ENCODE measurements at regions not wholly inside any gene's neighbourhood (a gene's known extent, or its start where the extent isn't known, plus 50 kb on each side); places are given as distances from the start of the nearest gene placed in this dataset.
"Not testable (repeated sequence)": the region's sequence is repeated elsewhere in the genome, so short reads cannot be mapped to it uniquely, and the experiment has no call there.

- no peaks in the 10 kb centered on the region for H3K4me1 ChIP-seq (ENCODE audit: control insufficient read depth in 2 of 2, insufficient read depth in 2 of 2, low read length in 1 of 2)
- WGBS, 2 donors: 57 to 61% methylated on average over 6 of the region's 6 CpGs
- no peaks in the 10 kb centered on the region for H3K36me3 ChIP-seq (ENCODE audit: control insufficient read depth in 2 of 2, insufficient read depth in 2 of 2, low read length in 1 of 2)
Observed at GRCh38 chr13:60690604-60691003, 293.6 kb downstream of the TDRD3 start.

DNA sequence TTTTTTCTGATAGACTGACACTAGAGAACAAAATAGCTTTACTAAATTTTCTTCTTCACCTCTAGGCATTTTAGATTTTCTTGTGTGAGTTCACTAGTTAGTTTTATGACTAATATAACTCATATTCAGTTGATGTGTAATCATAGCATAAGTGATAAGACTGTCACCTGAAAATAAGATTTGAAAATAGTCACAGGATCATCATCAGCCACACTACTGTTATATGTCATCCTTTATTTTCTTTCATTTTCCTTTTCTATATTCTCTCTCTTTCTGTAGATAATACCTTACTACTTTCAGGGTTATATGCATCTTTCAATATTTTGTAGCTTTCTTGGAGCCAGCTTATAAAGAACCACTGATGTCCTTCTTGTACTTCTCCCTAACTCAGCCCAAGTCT lies 292.6 kb downstream of the TDRD3 start:
- Histone ChIP-seq H3K36me3 (ENCODE audit: control insufficient read depth in 2 of 2, insufficient read depth in 2 of 2, low read length in 1 of 2) (no peaks in the 10 kb centered on the region), H3K4me1 (ENCODE audit: control insufficient read depth in 2 of 2, insufficient read depth in 2 of 2, low read length in 1 of 2) (no peaks in the 10 kb centered on the region), H3K27ac (ENCODE audit: low read depth in 2 of 2, low read length in 1 of 2) (no peak overlapping the region), H3K27me3 (ENCODE audit: control insufficient read depth in 1 of 2, insufficient read depth in 2 of 2, low read length in 2 of 2) (no peaks in the 10 kb centered on the region), H3K9me3 (ENCODE audit: control insufficient read depth in 2 of 2, insufficient read depth in 1 of 2, low read depth in 1 of 2, low read length in 1 of 2) (no peaks in the 10 kb centered on the region), H3K4me3 (ENCODE audit: low read depth in 1 of 2, low read length in 2 of 2) (no peak overlapping the region)

More at GRCh38 chr13:60690604-60691003, 293.6 kb downstream of the TDRD3 start:
- Histone ChIP-seq H3K4me3 (ENCODE audit: low read depth in 1 of 2, low read length in 2 of 2) (no peak overlapping the region), H3K27me3 (ENCODE audit: control insufficient read depth in 1 of 2, insufficient read depth in 2 of 2, low read length in 2 of 2) (no peaks in the 10 kb centered on the region), H3K9me3 (ENCODE audit: control insufficient read depth in 2 of 2, insufficient read depth in 1 of 2, low read depth in 1 of 2, low read length in 1 of 2) (no peaks in the 10 kb centered on the region), H3K27ac (ENCODE audit: low read depth in 2 of 2, low read length in 1 of 2) (no peak overlapping the region)

- Histone ChIP-seq H3K4me3 (ENCODE audit: low read depth in 1 of 2, low read length in 2 of 2) (no peak overlapping the region), H3K27me3 (ENCODE audit: control insufficient read depth in 1 of 2, insufficient read depth in 2 of 2, low read length in 2 of 2) (no peaks in the 10 kb centered on the region), H3K9me3 (ENCODE audit: control insufficient read depth in 2 of 2, insufficient read depth in 1 of 2, low read depth in 1 of 2, low read length in 1 of 2) (no peaks in the 10 kb centered on the region), H3K27ac (ENCODE audit: low read depth in 2 of 2, low read length in 1 of 2) (no peak overlapping the region), H3K36me3 (ENCODE audit: control insufficient read depth in 2 of 2, insufficient read depth in 2 of 2, low read length in 1 of 2) (no peaks in the 10 kb centered on the region), H3K4me1 (ENCODE audit: control insufficient read depth in 2 of 2, insufficient read depth in 2 of 2, low read length in 1 of 2) (no peaks in the 10 kb centered on the region)
- WGBS, 2 donors: 60 to 64% methylated on average over 3 of the region's 3 CpGs
Observed at GRCh38 chr13:60689076-60689475, 292.1 kb downstream of the TDRD3 start.

DNA sequence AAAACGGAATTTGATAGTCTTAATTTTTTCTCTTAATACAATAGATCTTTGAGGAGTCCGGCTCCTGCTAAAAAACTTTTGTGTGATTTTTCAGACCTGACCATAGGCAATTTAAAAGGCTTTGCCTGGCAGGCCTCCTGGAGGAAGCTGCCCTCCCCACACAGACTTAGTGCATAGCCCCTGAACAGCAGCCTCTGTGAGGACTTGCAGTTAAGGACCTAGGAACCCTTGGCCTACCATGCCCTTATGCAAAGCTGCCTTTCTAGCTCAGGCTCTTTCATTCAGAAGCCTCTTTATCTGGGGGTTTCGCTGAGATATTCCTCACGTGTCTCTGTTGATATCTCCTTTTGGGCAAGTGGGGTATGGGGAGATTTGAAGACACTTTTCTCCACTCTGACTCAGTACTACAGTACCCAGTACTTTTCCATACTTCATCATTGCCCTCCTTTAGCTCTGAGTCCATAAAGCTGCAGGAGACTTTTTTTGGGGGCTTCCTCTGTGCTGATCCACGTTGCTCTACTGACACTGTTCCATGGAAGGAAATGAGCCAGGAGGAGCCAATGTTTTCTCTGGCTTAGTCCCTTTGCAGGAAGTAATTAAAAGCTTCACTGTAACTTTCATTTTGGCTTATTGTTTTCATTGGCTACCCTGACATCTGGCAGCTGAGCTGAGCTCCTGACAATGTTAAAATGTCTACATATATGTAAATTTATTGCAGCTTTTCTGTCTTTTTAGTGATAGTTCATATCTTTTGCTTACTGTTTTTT lies 283.1 kb downstream of the TDRD3 start:
- Histone ChIP-seq H3K4me1 (ENCODE audit: control insufficient read depth in 2 of 2, insufficient read depth in 2 of 2, low read length in 1 of 2) (no peaks in the 10 kb centered on the region), H3K27ac (ENCODE audit: low read depth in 2 of 2, low read length in 1 of 2) (no peak overlapping the region), H3K36me3 (ENCODE audit: control insufficient read depth in 2 of 2, insufficient read depth in 2 of 2, low read length in 1 of 2) (no peaks in the 10 kb centered on the region), H3K9me3 (ENCODE audit: control insufficient read depth in 2 of 2, insufficient read depth in 1 of 2, low read depth in 1 of 2, low read length in 1 of 2) (no peaks in the 10 kb centered on the region), H3K4me3 (ENCODE audit: low read depth in 1 of 2, low read length in 2 of 2) (no peak overlapping the region), H3K27me3 (ENCODE audit: control insufficient read depth in 1 of 2, insufficient read depth in 2 of 2, low read length in 2 of 2) (no peaks in the 10 kb centered on the region)
- 73% methylated on average over 5 of the region's 5 CpGs for WGBS, 2 donors

DNA sequence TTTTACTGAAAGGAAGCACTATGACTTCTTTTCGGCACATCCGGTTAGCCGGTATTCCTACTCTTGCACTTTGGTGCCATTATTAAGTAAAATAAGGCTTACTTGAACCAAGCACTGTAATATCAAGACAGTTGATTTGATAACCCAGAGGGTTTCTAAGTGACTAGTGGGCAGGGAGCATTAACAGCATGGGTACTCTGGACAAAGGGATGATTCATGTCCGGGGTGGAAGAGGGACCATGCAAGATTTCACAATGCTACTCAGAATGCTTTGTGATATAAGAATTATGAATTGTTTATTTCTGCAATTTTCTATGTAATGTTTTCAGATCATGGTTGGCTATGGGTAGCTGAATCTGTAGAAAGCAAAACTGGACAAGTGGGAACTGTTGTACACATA lies 282.1 kb downstream of the TDRD3 start:
- Histone ChIP-seq H3K36me3 (ENCODE audit: control insufficient read depth in 2 of 2, insufficient read depth in 2 of 2, low read length in 1 of 2) (no peaks in the 10 kb centered on the region), H3K27me3 (ENCODE audit: control insufficient read depth in 1 of 2, insufficient read depth in 2 of 2, low read length in 2 of 2) (no peaks in the 10 kb centered on the region), H3K4me3 (ENCODE audit: low read depth in 1 of 2, low read length in 2 of 2) (no peak overlapping the region), H3K9me3 (ENCODE audit: control insufficient read depth in 2 of 2, insufficient read depth in 1 of 2, low read depth in 1 of 2, low read length in 1 of 2) (no peaks in the 10 kb centered on the region), H3K27ac (ENCODE audit: low read depth in 2 of 2, low read length in 1 of 2) (no peak overlapping the region), H3K4me1 (ENCODE audit: control insufficient read depth in 2 of 2, insufficient read depth in 2 of 2, low read length in 1 of 2) (no peaks in the 10 kb centered on the region)
- 94 to 97% methylated on average over 4 of the region's 4 CpGs for WGBS, 2 donors

DNA sequence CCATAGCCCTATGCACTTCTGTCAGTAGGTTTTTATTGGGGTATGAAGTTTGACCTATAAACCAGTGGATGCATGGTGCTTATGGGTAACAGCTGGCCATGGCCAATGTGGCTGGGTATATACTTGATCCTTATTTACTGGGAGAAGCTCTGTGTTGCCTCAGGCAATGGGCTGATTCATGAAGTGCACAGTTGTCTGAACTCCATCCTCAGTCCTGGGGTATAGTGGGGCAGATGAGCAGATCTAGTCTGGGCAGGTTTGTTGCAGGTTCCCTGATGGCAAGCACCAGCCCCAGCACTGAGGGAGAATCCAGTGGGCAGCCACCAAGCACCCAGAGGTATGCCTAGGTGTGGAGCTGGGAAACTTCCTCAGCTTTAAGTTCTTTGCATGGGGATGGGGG lies 274.4 kb downstream of the TDRD3 start:
- H3K9me3 ChIP-seq (ENCODE audit: control insufficient read depth in 2 of 2, insufficient read depth in 1 of 2, low read depth in 1 of 2, low read length in 1 of 2): peaks cover 0 to 13% of the 10 kb centered on the region in 2 donors
- no peaks in the 10 kb centered on the region for H3K4me1 ChIP-seq (ENCODE audit: control insufficient read depth in 2 of 2, insufficient read depth in 2 of 2, low read length in 1 of 2)

DNA sequence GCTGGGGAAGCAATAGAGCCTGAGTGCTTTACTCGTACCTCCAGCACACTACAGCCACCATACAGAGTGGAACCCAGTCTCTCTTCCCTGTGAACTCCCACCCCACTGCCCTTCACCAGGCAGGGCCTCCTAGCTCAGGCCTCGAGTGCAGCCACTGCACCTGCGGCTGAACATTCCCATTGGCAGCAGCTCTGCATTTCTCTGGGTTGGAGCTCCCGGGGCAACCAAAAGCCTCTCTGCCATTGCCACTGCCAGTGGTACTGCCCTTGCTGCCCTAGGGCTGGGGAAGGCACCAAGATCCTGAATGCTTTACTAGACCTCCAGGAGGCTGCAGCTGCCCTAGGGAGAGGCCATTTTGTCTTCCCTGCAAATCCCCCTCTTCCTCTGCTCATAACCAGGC lies 266.8 kb downstream of the TDRD3 start:
- no peak overlapping the region for H3K4me3 ChIP-seq (ENCODE audit: low read depth in 1 of 2, low read length in 2 of 2)
- H3K27me3 ChIP-seq (ENCODE audit: control insufficient read depth in 1 of 2, insufficient read depth in 2 of 2, low read length in 2 of 2): no peaks in the 10 kb centered on the region
- 83 to 87% methylated on average over 4 of the region's 4 CpGs for WGBS, 2 donors
- no peaks in the 10 kb centered on the region for H3K36me3 ChIP-seq (ENCODE audit: control insufficient read depth in 2 of 2, insufficient read depth in 2 of 2, low read length in 1 of 2)
- no peaks in the 10 kb centered on the region for H3K4me1 ChIP-seq (ENCODE audit: control insufficient read depth in 2 of 2, insufficient read depth in 2 of 2, low read length in 1 of 2)
- no peak overlapping the region for H3K27ac ChIP-seq (ENCODE audit: low read depth in 2 of 2, low read length in 1 of 2)
- no peaks in the 10 kb centered on the region for H3K9me3 ChIP-seq (ENCODE audit: control insufficient read depth in 2 of 2, insufficient read depth in 1 of 2, low read depth in 1 of 2, low read length in 1 of 2)

More for the DNA sequence above, 274.4 kb downstream of the TDRD3 start:
- Histone ChIP-seq H3K27ac (ENCODE audit: low read depth in 2 of 2, low read length in 1 of 2) (no peak overlapping the region), H3K27me3 (ENCODE audit: control insufficient read depth in 1 of 2, insufficient read depth in 2 of 2, low read length in 2 of 2) (no peaks in the 10 kb centered on the region), H3K4me3 (ENCODE audit: low read depth in 1 of 2, low read length in 2 of 2) (no peak overlapping the region), H3K36me3 (ENCODE audit: control insufficient read depth in 2 of 2, insufficient read depth in 2 of 2, low read length in 1 of 2) (no peaks in the 10 kb centered on the region)

DNA sequence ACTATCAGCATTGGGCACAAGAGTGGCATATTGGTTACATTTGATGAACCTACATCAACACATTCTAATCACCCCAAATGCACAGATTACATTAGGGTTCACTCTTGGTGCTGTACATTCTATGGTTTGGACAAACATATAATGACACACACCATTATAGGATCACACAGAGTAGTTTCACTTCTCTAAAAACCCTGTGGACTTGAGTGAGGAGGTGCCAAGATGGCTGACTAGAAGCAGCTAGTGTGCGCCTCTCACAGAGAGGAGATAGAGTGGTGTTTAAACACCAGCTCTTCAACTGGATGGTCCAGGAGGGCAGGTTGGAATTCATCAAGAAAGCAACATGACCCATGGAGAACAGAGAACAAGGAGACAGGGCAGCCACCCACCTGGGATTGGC lies 265.6 kb downstream of the TDRD3 start:
- Histone ChIP-seq H3K9me3 (ENCODE audit: control insufficient read depth in 2 of 2, insufficient read depth in 1 of 2, low read depth in 1 of 2, low read length in 1 of 2) (no peaks in the 10 kb centered on the region), H3K4me3 (ENCODE audit: low read depth in 1 of 2, low read length in 2 of 2) (no peak overlapping the region), H3K4me1 (ENCODE audit: control insufficient read depth in 2 of 2, insufficient read depth in 2 of 2, low read length in 1 of 2) (no peaks in the 10 kb centered on the region), H3K27me3 (ENCODE audit: control insufficient read depth in 1 of 2, insufficient read depth in 2 of 2, low read length in 2 of 2) (no peaks in the 10 kb centered on the region), H3K36me3 (ENCODE audit: control insufficient read depth in 2 of 2, insufficient read depth in 2 of 2, low read length in 1 of 2) (no peaks in the 10 kb centered on the region), H3K27ac (ENCODE audit: low read depth in 2 of 2, low read length in 1 of 2) (no peak overlapping the region)
- WGBS, 2 donors: 97 to 100% methylated on average over 1 of the region's 1 CpG

DNA sequence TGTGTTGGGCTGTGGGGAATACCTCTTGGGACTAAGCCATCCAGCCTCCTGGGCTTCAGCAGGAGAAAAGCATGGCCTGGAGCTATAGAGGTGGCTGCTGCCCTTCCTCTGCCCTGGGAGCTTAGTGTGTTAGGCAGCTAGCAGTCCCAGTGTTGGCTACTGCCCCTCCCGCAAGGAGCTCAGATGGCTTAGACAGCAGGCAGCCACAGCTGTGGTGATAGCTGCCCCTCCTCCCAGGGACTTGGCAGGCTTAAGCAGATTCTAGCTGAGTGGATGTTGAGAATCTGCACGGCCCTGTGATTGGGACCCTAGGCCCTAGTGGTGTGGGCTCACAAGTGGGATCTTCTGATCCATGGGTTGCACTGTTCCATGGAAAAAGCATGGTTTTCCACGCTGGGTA lies 264.5 kb downstream of the TDRD3 start:
- Histone ChIP-seq H3K4me1 (ENCODE audit: control insufficient read depth in 2 of 2, insufficient read depth in 2 of 2, low read length in 1 of 2) (no peaks in the 10 kb centered on the region), H3K9me3 (ENCODE audit: control insufficient read depth in 2 of 2, insufficient read depth in 1 of 2, low read depth in 1 of 2, low read length in 1 of 2) (no peaks in the 10 kb centered on the region), H3K27me3 (ENCODE audit: control insufficient read depth in 1 of 2, insufficient read depth in 2 of 2, low read length in 2 of 2) (no peaks in the 10 kb centered on the region), H3K27ac (ENCODE audit: low read depth in 2 of 2, low read length in 1 of 2) (no peak overlapping the region), H3K4me3 (ENCODE audit: low read depth in 1 of 2, low read length in 2 of 2) (no peak overlapping the region), H3K36me3 (ENCODE audit: control insufficient read depth in 2 of 2, insufficient read depth in 2 of 2, low read length in 1 of 2) (no peaks in the 10 kb centered on the region)
- WGBS, 2 donors: 84 to 92% methylated on average over 3 of the region's 3 CpGs

- H3K36me3 ChIP-seq (ENCODE audit: control insufficient read depth in 2 of 2, insufficient read depth in 2 of 2, low read length in 1 of 2); H3K4me1 ChIP-seq (ENCODE audit: control insufficient read depth in 2 of 2, insufficient read depth in 2 of 2, low read length in 1 of 2); H3K27ac ChIP-seq (ENCODE audit: low read depth in 2 of 2, low read length in 1 of 2); H3K4me3 ChIP-seq (ENCODE audit: low read depth in 1 of 2, low read length in 2 of 2); H3K9me3 ChIP-seq (ENCODE audit: control insufficient read depth in 2 of 2, insufficient read depth in 1 of 2, low read depth in 1 of 2, low read length in 1 of 2); H3K27me3 ChIP-seq (ENCODE audit: control insufficient read depth in 1 of 2, insufficient read depth in 2 of 2, low read length in 2 of 2): not testable (repeated sequence)
- 74 to 90% methylated on average over 1 of the region's 1 CpG for WGBS, 2 donors
Observed at GRCh38 chr13:60657586-60657985, 260.6 kb downstream of the TDRD3 start.
